ENCODE measurements at regions not wholly inside any gene's neighbourhood (a gene's known extent, or its start where the extent isn't known, plus 50 kb on each side); places are given as distances from the start of the nearest gene placed in this dataset.

- Histone ChIP-seq H3K36me3 (ENCODE audit: low read depth) (no peaks in the 10 kb centered on the region), H3K4me1 (ENCODE audit: low read depth) (no peaks in the 10 kb centered on the region), H3K9me3 (no peaks in the 10 kb centered on the region), H3K4me3 (no peak overlapping the region)
- ATAC-seq: no peak
- intact Hi-C loops (cut with DNase I, micrococcal nuclease): no loop called here
- no peak for TF ChIP-seq CTCF (IDR thresholded peaks at IDR 0.05)
- no peak for DNase-seq
These were observed 555.4 kb downstream of the NPHP4 start for GRCh38 chr1:5436808-5437207.

GRCh38 chr1:5435414-5435813, 556.8 kb downstream of the NPHP4 start:
- Histone ChIP-seq H3K36me3 (ENCODE audit: low read depth) (no peaks in the 10 kb centered on the region), H3K4me3 (no peak overlapping the region), H3K4me1 (ENCODE audit: low read depth) (no peaks in the 10 kb centered on the region), H3K9me3 (no peaks in the 10 kb centered on the region)
- intact Hi-C loops (cut with DNase I, micrococcal nuclease): no loop called here
- ATAC-seq: no peak
- DNase-seq: no peak
- no peak for TF ChIP-seq CTCF (IDR thresholded peaks at IDR 0.05)

- Histone ChIP-seq H3K4me1 (ENCODE audit: low read depth) (no peaks in the 10 kb centered on the region), H3K9me3 (no peaks in the 10 kb centered on the region), H3K36me3 (ENCODE audit: low read depth) (no peaks in the 10 kb centered on the region), H3K4me3 (no peak overlapping the region)
- no peak for TF ChIP-seq CTCF (IDR thresholded peaks at IDR 0.05)
- DNase-seq (no peak), ATAC-seq (no peak)
- intact Hi-C loops (cut with DNase I, micrococcal nuclease): no loop called here
These were observed 559.8 kb downstream of the NPHP4 start for GRCh38 chr1:5432436-5432835.

- Histone ChIP-seq H3K9me3 (no peaks in the 10 kb centered on the region), H3K36me3 (ENCODE audit: low read depth) (no peaks in the 10 kb centered on the region), H3K4me1 (ENCODE audit: low read depth) (no peaks in the 10 kb centered on the region), H3K4me3 (no peak overlapping the region)
- DNase-seq (peak in 1 of 3 donors; percentile 23), ATAC-seq (peak; percentile 60)
- intact Hi-C loops (cut with DNase I, micrococcal nuclease): no loop called here
- no peak for TF ChIP-seq CTCF (IDR thresholded peaks at IDR 0.05)
These were observed 561.1 kb downstream of the NPHP4 start for GRCh38 chr1:5430911-5431697.

- H3K4me3 ChIP-seq: no peak overlapping the region
- DNase-seq (no peak), ATAC-seq (no peak)
- TF ChIP-seq CTCF (IDR thresholded peaks at IDR 0.05): no peak
- intact Hi-C loops (cut with DNase I, micrococcal nuclease): no loop called here
- H3K4me1 ChIP-seq (ENCODE audit: low read depth): no peaks in the 10 kb centered on the region
- no peaks in the 10 kb centered on the region for H3K9me3 ChIP-seq
- H3K36me3 ChIP-seq (ENCODE audit: low read depth): no peaks in the 10 kb centered on the region
These were observed 562.1 kb downstream of the NPHP4 start for GRCh38 chr1:5430136-5430535.

Measured in mucosa of descending colon (tissue), 3 donors.